IPS-NIHi7 (cell line): ENCODE measurements at regions not wholly inside any gene's neighbourhood (a gene's known extent, or its start where the extent isn't known, plus 50 kb on each side); places are given as distances from the start of the nearest gene placed in this dataset.

Experiments
- DNase-seq: peaks from one replicate; pipeline ENCODE4 v3.0.0; 2012; ENCODE audit warnings: mixed read lengths; ENCODE audit errors: extremely low spot score

DNA sequence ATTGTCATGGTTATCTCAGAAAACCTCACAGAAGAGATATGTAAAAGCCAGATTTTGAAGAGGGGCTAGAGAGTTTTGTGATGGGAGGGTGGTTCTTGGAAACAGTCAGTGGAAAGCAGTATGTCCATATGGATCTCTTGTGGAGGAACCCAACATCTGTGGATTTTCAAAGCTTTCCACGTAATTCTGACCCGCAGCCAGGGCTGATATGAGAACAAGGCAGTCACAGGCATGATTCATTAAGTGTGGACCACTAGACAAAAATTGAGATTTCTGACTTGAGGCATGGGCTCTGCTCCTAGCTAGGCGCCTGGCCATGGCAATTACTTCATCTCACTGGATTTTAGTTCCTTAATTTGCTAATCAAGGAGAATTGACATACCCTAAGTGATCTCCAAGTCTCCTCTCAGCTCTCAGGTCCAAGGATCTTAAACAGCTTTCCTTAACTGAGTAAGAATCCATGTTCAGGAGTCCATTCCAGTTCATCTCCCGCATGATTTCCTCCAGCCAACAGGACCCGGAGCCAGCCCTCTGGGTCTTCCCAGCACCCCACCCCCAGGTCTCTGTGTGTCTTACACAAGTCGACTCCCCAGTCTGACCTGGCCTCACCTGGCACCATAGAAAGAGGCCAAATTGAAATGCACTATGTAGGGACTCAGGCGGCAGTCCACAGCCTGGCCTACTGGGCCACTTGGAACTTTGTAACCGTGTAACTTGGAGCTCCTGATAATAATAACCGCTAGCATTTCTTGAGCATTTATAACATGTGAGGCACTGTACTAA lies 176.3 kb upstream of the PARP11 start:
- no peak for DNase-seq

DNA sequence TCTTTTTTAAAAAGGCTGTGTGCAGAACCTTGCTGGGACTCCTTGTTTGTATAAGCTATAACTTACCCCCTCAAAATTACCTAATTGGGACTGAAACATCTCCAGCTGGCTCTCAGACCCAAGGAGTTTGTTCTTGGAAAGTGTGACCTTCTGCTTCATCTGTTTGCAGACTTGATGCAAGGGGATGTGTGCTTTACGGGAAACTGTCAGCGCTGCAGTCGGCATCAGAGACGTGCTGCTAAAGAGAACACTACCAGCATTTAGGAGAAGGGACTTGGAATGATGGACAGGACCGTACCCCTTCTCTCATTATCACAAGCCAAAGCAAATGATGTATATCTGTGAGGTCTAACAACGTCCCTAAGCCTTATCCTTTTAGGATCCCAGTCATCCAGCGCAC lies 174.2 kb upstream of the PARP11 start:
- DNase-seq, result peak; percentile 4

DNA sequence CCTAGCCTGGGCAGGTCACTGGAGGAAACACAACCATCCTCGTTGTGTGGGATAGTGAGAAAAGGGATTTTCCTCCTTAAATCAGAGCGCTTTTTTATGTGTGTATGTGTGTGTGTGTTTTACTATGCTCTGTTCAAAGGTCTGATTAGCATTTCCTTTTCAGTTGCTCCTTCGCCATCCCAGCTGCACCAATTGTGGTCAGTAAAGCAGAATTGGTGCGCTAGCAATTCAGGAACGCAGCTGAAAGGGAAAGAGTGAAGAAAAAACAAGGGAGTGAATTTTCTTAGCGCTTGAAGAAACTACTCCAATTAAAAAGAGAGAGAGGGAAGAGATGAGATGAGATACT lies 173.3 kb upstream of the PARP11 start:
- no peak for DNase-seq

DNA sequence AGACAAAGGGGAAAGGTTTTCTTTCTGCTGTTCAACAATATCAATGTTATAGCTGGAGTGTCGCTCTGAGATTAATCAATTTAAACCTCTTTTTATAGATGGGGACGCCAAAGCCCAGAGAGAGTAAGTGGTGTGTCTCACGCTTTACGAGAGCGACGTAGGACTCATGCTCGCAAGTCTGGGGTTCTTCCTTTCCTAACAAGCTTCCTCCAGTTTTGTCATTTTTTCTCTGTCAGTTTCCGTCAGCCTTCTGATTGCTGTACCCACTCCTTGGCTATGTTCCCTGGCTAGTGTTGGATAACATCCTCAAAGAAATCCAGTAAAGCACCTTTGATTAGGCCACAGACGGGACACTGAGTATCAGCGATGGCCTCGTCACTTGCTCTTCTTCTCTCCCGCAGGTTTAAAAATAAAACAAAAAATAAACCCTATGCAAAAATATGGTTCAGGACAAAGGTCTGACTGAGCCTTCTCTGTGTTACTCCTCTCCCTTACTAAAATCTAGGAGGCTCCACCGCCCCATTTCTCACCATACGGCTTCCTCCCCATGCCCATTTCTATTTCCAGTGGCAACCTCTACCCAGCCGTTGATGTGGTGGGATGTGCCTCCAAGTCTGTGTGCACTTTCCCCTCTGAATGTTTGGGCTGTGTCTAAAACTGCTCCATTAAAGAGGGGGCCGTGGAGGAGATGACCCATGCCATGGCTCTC lies 172.7 kb upstream of the PARP11 start:
- DNase-seq, result no peak

DNA sequence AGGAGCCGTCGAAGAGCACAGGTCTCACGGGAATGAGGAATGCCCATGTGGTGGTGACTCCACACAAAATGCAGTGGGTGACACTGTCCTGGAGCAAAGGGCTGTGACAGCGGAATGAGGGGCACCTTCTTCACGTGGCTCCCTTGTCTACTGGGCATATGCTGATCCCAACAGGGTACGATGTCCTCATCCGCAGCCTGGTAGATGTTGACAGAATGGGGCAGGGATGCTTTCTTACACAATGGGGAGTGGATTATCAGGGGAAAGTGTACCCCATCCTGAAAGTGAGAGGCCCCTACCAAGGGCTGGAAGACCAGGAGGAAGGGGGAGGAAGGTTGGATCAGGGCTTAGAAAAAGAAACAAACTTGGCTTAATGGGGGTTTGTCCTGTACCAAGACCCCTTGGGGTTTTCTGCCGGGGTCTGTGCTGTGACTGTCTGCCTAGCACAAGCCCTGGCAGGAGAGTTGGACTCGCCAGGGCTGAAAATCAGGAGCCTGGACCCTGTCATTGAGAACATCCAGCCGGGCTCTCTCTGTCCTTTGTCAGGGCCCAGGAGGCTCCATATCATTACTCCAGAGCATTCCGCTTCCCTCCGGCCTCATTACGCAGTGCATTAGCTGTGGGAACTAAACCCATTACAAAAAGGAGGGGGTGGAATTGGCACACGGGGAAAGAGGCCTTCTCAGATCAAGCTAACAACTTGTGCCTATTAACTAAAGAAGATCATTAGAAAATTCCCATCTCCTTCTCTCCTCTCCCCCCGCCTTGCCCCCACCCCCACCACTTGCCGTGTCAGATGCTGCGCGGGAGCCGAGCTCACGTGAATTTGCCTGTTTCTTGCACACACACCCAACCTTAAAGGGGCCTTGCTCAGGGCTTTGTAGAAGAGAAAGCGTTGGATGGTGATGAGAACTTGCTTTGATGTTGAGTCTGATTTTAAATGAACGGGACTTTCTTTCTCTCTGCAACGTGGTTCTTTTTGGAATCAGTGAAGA lies 171.8 kb upstream of the PARP11 start:
- DNase-seq, result no peak

DNA sequence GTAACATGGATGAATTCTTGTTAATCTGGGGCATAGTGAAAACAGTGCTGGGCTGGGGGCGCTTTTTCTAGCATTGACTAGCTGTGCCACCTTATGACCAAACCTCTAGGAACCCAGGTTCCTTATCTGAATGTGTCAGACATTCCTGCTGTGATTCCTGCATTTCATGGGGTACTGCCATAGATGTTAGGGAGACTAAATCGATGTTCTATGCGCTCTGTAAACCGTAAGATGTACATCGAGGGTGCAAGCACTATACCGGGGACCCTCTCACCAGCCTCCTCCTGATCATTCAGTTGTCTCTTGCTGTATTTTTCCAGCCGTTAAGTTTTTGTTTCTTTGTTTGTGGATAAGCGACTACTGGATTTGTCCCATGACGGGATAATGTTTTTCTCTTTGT lies 170.9 kb upstream of the PARP11 start:
- no peak for DNase-seq

DNA sequence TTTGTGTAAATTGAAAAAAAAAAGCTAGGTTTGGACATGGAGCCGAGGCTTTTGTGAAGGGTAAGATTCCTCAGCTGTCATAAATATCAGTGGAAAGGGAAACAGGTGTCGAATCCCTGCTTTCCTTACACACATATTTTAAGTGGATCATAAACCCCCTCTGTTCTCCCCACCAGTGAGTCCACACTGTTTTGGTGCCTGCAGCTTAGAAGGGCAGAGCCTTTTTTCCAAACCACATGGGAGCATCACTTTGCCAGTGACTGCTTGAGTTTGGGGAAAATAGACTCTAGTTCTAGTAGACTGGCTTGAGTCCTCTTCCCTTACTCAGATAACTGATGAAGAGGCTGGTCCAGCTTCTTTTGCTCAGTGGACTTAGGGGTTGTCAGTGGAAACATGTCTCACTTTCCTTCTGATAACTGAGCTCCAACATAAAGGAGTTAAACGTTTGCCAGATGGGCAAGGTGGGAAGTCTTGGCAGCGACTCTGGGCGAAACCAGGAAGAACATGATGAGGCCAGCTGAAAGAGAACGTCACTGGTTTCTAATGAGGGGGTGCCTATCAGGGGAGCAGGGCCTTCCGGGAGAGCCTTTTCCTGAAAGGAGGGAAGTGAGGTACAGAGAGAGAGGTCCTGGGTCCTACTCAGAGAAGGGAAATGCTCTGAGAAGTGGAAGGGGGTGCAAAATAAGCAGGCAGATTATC lies 168.1 kb upstream of the PARP11 start:
- DNase-seq, result no peak

DNA sequence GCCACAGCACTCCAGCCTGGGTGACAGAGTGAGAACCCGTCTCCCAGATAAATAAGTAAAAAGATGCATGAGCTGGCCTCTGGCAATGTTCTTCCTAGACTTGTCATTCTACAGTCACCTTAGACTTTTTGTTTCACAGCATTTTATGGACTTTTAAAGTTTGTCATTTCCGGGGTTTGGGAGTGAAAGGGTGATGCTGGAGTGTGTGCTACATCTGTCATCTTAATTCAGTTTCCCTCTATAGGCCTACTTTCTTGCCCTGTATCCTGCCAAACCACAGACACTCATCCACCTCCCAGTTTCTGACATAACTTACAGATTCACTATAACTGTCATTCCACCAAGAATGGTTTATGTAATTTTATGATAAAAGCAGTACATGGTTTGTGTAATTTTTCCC lies 166.7 kb upstream of the PARP11 start:
- DNase-seq, result no peak

DNA sequence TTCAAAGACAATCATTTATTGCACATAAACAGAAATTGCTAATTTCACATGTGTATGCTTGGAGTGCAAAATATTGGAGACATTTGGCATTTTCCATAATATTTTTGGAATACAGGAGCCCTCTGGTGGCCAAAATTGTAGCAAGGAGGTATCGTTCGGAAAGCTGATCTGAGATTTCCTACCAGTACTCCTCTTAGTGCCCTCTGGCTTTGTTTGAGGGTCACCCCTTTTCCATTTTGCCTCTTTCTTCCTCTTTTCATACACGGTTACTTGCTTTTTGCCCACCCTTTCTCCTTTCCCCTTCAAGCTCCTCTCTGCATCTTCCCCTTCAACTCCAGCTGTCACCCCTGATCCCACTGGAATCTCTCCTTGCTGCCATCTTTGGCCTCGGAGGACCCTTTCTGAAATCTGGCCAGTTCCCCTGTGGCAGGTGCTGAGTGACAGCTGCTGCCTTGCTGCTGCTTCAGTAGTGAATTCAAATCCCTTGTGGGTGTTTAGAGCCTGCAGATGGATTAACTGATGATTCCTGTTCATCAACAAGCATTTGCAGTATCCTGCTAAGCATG lies 164.6 kb upstream of the PARP11 start:
- DNase-seq, result peak; percentile 58

DNA sequence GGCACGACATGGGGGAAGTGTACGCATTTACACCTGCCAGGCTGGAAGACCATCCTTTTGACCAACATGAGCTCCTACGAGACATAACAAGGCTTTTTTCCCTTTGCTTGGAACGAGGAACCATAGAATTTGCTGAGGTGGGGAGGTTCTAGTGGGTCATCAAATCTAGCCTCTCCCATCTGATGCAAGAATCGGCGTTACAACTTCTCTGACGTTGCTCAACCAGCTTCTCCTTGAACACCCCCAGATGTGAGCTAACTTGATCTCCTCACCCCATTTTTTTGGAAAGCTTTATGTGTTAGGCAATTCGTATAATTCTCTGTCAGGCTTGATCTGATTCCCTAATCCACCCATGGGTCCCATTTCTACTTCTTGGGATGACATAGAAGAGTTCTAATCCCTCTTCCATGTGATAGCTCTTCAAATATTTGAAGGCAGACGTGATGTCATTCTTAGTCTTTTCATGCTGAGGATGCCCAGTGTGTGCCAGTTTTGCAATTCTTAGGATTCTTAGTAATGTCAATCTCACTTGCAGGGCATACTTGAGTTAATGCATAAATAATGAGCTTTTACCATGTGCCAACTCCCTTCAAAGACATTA lies 163.6 kb upstream of the PARP11 start:
- DNase-seq, result no peak

DNA sequence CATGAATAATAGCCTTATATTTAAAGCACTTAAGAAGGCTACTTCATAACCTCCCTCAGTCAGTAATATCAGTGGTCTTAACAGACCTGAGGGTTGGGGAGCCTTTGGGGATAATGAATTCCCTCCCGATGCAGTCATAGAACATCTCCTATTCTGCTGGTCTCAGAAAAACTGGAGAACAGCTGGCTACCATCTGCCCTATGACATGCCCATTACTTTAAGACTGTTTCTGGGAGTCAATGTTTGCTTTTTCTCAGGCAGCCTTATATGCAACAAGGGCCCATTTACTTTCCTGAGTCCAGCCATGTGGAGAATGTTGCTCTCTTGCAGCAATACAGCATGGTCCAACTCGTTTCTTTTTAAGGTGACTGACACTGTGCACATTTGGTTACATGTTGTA lies 161.7 kb upstream of the PARP11 start:
- no peak for DNase-seq

DNA sequence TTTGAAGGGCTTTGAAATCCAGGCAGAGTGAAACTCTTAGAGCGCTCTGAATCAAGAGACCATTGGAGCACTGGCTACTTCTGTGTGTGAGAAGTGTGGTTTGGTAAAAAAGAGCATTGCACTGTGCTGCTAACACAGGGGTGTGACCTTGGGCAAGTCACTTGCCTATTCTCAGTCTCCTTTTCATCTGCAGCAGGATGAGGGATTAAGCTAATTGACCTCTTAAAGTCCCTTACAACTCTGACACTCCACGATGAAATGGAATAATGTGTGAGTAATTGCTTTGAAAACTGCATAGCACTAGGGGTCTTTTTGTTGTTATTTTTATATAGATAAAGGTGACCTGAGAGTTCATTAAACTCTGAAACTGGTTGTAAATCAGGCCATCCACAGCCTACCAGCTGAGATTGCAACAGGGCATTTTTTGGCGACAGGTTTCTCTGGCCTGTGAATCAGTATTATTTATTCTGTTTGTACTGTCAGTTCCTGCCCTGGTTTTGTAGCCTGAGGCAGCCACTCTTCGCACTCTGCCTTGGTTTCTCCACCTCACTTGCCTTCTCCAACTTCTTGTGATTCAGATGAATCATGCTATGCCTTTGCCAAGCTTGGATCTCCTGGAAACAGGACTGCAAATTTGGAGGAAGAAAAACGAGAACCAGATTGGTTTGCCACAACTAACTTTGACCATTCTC lies 159.9 kb upstream of the PARP11 start:
- no peak for DNase-seq

DNA sequence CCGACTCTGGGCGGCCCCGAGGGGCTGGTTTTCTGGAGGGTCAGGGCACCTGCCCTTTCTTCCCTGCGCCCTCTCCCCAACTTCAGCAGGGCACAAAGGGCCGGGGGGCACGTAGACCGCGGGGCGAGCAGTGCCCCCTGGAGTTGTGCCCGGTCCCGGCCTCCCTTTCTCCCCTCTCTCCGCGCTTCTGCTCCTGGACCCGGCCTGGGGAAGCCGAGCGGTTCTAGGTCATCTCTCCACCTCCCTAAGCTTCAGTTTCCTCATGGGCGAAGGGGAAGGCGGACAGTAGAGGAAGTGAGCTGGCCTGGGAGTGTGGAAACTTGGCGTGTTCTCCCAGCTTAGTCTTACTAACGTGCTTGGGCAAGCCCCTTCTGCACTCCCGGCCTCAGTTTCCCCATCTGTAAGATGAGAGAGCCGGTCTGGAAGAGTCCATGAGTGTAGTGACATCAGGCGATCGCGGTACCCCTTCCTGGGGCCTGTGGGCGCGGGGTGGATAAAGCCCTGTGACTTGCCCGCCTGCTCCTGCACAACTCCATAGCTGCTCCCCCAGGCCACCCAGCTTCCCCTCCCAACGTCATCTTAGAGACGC lies 158.6 kb upstream of the PARP11 start:
- DNase-seq, result no peak

DNA sequence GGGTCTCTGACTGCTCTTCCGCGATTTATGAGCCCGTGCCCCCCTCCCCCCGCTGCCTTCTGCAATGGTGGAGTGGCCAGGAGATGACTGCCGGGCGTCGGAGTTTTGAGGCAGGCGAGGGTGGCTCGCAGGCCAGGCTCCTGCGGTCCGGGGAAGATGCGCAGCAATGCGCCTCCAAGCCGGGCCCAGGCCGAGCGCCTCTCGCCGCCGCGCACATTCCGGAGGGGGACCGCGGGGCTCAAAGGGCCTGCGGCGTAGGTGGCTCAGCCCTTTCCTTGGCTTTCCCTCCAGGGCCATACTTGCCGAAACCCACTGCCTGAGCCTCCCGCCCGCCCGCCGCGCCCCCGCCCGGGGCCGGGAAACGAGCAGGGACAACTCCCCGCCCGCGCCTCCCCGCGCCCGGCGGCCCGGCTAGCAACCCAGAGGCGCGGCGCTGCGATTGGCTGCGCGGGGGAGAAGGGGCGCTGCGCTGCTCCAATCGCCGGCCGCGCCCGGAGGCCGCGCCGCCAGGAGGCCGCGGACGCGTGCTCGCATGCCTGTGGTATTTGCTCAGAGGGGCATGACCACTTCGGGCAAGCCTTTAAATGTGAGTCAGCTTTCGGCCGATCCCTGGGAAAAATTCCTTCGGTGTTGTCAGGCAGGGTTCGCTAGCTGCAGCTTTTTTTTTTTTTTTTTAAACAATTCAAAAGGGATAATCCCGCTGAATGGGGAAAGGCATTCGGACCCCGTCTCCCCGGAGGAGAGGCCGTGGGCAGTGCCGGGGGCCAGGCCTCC lies 157.9 kb upstream of the PARP11 start:
- DNase-seq, result peak; percentile 98

DNA sequence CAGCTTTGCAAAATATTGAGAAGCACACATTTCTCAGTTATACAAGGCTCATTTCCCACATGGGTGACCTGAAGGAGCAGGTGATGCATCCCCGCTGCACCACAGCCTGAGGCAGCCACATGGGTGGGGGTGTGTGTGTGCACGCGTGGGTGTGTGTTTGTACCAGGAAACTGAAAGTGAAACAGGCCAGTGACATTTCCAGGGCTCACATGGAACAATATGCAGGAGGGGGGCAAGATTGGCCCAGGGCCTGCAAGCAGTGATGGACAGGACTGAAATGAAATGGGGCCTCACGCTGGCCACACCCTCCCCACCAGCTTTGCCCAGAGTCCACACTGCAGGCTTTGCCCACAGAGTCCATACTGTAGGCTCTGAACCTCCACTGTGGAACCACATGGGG lies 154.2 kb upstream of the PARP11 start:
- DNase-seq, result no peak

DNA sequence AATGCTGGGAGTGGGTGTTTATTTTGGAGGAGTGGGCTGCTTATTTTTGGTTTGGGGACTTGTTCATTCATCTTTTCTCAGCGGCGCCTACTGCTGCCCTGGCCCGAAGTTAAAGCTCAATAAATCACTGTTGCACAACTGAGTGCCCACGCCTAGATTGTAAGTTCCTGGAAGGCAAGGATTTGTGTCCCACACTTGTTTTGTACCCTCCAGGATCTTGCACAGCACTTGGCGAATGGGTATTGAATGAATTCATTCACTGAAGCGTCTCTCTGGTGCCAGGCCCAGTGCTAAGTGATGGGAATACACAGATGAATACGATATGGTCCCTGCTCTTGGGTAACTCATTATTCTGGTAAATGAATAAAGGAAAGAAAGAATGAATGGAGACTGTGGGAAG lies 153.3 kb upstream of the PARP11 start:
- DNase-seq, result no peak

DNA sequence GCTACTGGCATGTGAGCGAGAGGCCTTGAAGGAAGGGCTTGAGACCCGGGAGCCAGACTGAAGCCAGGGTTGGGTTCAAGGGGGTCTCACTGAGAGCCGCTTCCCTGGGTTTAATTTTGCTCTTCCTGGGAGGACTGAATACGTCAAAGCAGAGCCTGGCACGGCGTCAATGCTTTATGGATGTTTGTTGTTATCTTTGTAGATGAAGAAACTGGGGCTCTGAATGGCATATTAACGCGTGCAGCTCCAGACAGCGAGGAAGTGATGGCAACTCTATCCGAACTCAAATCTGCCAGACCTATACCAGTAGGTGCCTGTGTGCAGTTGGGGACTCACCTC lies 152.8 kb upstream of the PARP11 start:
- no peak for DNase-seq

DNA sequence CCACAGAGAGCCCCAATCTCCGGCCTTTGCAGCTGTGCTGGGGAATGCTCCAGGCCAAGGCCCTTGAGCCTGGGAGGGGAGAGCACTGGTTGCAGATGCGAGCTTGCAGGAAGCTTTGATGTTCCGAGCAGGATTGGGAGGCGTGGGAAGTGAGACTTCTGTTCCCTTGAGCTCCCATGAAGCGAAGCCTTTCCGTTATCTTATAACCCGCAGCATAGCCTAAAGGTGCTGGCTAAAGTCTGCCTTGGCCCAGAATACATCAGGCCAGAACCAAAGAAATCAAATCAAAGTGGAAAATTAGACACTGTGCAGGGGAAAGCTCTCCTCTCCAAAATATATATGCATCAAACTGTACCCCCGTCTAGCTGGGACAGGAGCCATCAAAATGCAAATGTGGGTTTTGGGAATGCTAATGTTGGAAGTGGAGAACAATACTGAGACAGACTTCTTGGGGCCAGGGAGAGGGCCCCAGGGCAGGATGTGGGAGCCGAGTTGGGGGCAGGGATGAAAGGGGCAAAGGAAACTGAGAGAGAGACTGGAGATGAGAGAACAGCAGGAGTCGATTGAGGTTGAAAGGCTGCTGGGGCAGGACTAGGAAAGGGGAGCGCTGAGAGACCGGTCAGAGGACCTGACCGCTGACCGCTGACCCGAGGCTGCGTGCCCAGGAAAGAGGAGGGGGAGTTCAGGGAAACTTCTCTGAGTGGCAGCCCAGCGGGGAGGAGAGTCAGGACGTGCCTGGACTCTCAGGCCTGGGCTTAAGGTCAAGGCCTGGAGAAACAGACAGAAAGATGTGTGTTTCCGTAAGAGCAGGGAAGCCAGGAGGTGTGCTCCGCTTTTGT lies 152.2 kb upstream of the PARP11 start:
- peak; percentile 68 for DNase-seq
